ENCODE measurements at regions not wholly inside any gene's neighbourhood (a gene's known extent, or its start where the extent isn't known, plus 50 kb on each side); places are given as distances from the start of the nearest gene placed in this dataset.
A peak's percentile ranks its signal among the peaks of the same experiment; 100 is the strongest.

GRCh38 chr4:183772361-183772760, 113.3 kb downstream of the TRAPPC11 start:
- in situ Hi-C loops (cut with MboI; ENCODE audit: low sequenced_read_pairs in 4 of 4) (no loop called here), intact Hi-C loops (cut with DNase I; ENCODE audit: low total_unique reads) (no loop called here)

GRCh38 chr4:183773790-183774189, 114.7 kb downstream of the TRAPPC11 start:
- H3K4me1 ChIP-seq = no peaks in the 10 kb centered on the region
- no peak overlapping the region for H3K4me3 ChIP-seq
- DNase-seq (no peak), ATAC-seq (no peak)
- no peaks in the 10 kb centered on the region for H3K27me3 ChIP-seq
- H3K27ac ChIP-seq = no peak overlapping the region
- no peaks in the 10 kb centered on the region for H3K36me3 ChIP-seq
- H3K9me3 ChIP-seq = no peaks in the 10 kb centered on the region
- in situ Hi-C loops (cut with MboI; ENCODE audit: low sequenced_read_pairs in 4 of 4) = no loop called here
- intact Hi-C loops (cut with DNase I; ENCODE audit: low total_unique reads) = no loop called here
- TF ChIP-seq CTCF (IDR thresholded peaks at IDR 0.05 in 4 of 5, conservative IDR thresholded peaks at IDR 0.05 in 1 of 5) (no peak), POLR2A (IDR thresholded peaks at IDR 0.05) (no peak)

More at GRCh38 chr4:183772361-183772760, 113.3 kb downstream of the TRAPPC11 start:
- Histone ChIP-seq H3K27ac (no peak overlapping the region), H3K9me3 (no peaks in the 10 kb centered on the region), H3K4me1 (no peaks in the 10 kb centered on the region), H3K27me3 (no peaks in the 10 kb centered on the region), H3K36me3 (no peaks in the 10 kb centered on the region), H3K4me3 (no peak overlapping the region)
- DNase-seq = no peak
- ATAC-seq = no peak
- TF ChIP-seq POLR2A (IDR thresholded peaks at IDR 0.05) (no peak), CTCF (IDR thresholded peaks at IDR 0.05 in 4 of 5, conservative IDR thresholded peaks at IDR 0.05 in 1 of 5) (no peak)

- H3K4me1 ChIP-seq = peaks cover 0 to 10% of the 10 kb centered on the region in 2 donors
- no peaks in the 10 kb centered on the region for H3K27me3 ChIP-seq
- ATAC-seq = no peak
- H3K36me3 ChIP-seq = no peaks in the 10 kb centered on the region
- H3K4me3 ChIP-seq = no peak overlapping the region
- in situ Hi-C loops (cut with MboI; ENCODE audit: low sequenced_read_pairs in 4 of 4) = no loop called here
- H3K9me3 ChIP-seq = no peaks in the 10 kb centered on the region
- no peak for DNase-seq
- peak overlapping the region in 2 of 4 donors; percentile 42 to 56 for H3K27ac ChIP-seq
- intact Hi-C loops (cut with DNase I; ENCODE audit: low total_unique reads) = no loop called here
- TF ChIP-seq CTCF (IDR thresholded peaks at IDR 0.05 in 4 of 5, conservative IDR thresholded peaks at IDR 0.05 in 1 of 5) = no peak
- TF ChIP-seq POLR2A (IDR thresholded peaks at IDR 0.05) = no peak
Measured at GRCh38 chr4:183783306-183783705, 121.8 kb upstream of the STOX2 start.

- DNase-seq (peak; percentile 15 to 45), ATAC-seq (peak; percentile 84 to 91)
- H3K27ac ChIP-seq = peak overlapping the region; percentile 21 to 56 (median 48)
- TF ChIP-seq POLR2A (IDR thresholded peaks at IDR 0.05) (no peak), CTCF (IDR thresholded peaks at IDR 0.05 in 4 of 5, conservative IDR thresholded peaks at IDR 0.05 in 1 of 5) (no peak)
- H3K4me1 ChIP-seq = peaks cover 0 to 10% of the 10 kb centered on the region in 2 donors
- no peaks in the 10 kb centered on the region for H3K36me3 ChIP-seq
- in situ Hi-C loops (cut with MboI; ENCODE audit: low sequenced_read_pairs in 4 of 4) = no loop called here
- no peaks in the 10 kb centered on the region for H3K27me3 ChIP-seq
- peak overlapping the region in 1 of 4 donors; percentile 21 for H3K4me3 ChIP-seq
- no peaks in the 10 kb centered on the region for H3K9me3 ChIP-seq
- intact Hi-C loops (cut with DNase I; ENCODE audit: low total_unique reads) = no loop called here
Measured at GRCh38 chr4:183783991-183784553, 121.0 kb upstream of the STOX2 start.
